ENCODE measurements at regions not wholly inside any gene's neighbourhood (a gene's known extent, or its start where the extent isn't known, plus 50 kb on each side); places are given as distances from the start of the nearest gene placed in this dataset.

DNA sequence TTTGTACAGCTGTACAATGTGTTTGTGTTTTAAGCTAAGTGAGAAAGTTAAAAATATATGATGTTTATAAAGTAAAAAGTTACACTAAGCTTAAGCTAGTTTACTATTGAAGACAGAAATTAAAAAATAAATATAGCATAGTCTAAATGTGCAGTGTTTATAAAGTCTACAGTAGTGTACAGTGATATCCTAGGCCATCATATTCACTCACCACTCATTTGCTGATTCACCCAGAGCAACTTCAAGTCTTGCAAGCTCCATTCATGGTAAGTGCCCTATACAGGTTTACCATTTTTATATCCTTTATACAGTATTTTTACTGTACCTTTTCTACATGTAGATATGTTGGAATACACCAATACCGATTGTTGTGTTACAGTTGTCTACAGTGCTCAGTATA is 553.2 kb upstream of the TBL1XR1 start:
- DNase-seq = no peak

DNA sequence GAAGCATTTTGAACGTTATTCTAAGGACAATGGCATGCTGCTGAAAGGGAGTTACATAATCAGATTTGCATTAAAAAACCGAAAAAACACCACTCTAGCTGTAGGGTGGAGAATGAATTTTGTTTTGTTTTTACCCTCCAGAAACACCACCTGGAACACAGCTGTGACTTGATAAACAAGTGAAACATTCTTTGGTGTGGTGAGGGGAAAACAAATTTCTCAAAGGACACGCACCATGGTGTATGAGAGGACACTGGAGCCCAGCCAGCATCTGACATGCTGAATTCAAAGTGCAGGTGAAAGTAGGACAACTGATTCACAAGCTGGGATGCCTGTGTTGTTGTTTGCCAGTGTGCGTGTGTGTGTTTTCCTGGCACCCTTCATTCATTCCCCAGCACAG is 554.5 kb upstream of the TBL1XR1 start:
- no peak for DNase-seq

DNA sequence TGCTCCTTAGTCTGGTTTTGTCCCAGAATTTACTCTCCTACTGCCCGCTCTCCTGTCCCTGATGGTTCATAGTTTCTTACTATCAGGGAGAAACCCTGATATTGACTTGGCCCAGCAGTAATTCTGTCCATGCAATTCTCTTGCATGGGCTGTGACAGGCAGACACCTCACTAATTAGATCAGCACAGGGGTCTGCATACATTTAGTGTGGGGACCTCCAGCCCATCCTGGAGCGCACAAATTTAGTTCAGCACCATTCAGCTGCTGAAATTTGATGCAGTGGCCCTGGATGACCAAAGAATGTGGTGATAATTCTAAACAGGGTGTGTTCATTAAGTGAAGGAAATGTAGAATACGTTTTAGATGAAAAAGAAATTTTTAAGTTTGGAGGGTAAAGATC is 555.5 kb upstream of the TBL1XR1 start:
- DNase-seq = no peak

DNA sequence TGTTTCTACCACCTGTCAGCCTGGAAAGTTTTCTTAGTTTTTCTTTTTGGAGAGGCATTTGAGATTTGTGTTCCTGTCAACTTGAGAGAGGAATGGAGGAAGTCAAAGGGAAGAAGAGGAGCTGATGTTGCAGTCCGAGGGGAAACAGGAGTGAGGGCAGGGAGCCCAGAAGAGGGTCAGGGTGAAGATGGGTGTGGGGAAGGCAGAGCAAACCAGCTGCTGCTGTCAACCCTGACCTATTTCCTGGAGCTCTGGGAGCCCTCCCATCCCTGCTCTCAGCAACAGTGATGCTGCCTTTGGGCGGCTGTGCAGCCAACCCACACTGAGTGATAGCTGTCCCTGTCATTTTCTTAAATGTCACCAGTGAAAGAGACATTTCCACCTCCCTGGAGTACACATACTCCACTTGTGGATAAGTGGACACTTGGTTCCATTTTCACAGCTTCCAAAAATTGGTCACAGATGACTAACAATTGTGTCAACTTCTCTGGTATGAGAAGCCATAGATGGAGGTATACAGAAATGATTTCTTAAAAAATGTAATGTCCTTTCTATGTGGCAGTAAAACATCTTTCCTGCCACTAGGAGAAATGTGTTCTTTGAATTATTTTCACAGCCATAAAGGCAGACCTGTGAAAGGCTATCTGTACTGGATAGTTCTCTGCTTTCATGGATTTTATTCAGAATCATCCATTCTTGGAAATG is 556.3 kb upstream of the TBL1XR1 start:
- peak; percentile 88 for DNase-seq

DNA sequence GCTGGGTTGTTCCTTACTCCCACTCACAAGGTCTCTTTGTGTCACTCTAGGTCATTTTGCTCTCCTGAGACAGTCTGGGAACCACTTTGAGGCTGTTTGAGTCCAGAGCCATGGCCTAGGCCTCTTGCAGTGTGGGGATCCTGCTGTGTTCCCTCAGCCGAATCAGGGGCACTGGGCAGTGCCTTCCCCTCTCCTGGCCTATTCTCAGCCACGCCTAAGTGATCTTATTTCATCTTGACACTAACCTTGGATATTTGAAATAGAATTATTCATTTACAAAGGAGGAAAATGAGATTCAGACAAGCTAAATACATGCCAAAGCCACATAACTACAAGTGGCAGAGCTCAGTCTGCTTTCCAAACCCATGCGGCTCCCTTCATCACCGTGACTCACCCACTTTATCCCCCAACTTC is 557.2 kb upstream of the TBL1XR1 start:
- DNase-seq = no peak

DNA sequence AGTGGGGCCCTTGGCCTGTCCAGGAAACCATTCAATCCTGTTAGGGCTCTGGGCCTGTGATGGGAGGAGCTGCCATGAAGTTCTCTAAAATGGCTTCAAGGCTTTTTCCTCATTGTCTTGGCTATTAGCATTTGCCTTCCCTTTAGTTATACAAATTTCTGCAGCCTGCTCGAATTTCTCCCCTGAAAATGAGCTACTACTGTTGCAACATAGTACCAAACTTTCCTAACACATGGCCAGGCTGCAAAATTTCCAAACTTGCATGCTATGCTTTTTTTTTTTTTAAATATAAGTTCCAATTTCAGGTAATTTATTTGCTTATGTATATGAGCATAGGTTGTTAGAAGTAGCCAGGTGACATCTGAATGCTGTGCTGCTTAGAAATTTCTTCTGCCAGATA is 560.8 kb upstream of the TBL1XR1 start:
- no peak for DNase-seq

DNA sequence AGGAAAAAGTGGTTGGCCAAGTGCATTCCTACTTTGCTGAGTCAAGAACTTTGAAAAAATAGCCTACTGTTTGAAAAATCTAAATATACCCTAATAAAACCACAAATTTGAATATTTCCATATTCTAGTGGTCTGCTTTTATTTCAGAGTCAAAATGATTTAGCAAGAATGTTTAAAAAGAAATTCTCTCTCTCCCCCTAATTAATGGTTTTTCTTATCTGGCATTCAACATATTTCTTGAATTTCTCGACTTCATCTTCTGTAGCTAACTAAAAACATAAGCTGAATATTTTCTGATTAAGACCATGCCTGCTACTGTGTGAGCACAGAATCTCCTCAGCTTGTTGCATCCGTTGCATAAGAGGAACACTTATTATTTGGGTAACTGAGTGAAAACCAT is 563.5 kb upstream of the TBL1XR1 start:
- peak; percentile 85 for DNase-seq

DNA sequence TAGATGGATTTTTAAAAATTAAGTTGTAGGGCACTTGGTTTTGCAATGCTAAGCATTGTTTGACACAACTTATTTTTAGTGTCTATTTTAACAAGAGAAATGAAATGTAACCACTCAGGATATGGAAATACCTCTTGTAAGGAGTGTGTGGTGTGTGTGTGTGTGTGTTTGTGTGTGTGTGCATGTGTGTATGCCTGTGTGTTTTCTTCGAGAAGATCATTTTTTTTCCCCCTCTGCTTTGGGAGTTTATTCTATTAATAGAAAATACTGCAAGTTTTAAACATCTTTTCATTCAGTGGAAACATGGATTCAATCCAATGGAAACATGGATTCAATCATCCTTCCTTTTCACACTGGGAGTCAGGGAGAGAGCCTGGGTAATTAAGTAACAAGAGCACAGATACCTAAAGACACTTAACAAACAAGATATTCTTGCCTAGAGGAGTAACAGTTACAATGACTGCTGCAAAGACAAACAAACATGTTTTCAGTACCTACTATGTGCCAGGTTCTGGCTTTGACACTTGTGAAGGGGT is 567.2 kb upstream of the TBL1XR1 start:
- DNase-seq = peak; percentile 84

DNA sequence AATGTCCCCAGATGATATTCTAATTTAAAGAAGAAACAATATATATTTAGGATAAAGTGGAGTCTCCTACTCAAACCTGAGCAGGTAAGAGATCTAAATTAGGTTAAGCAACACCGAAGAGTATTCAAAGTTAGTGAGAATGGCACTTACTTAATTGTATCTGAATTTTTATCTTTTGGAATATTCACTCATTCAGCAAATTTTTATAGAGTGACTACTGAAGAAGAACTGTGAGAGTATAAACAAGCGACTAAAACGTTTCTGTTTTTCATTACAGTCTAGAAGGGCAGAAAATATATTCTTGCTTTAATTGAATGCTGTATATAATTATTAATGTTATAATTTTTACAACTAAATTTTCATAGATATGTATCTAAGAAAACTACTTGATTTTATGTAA is 567.7 kb upstream of the TBL1XR1 start:
- DNase-seq = peak; percentile 52

DNA sequence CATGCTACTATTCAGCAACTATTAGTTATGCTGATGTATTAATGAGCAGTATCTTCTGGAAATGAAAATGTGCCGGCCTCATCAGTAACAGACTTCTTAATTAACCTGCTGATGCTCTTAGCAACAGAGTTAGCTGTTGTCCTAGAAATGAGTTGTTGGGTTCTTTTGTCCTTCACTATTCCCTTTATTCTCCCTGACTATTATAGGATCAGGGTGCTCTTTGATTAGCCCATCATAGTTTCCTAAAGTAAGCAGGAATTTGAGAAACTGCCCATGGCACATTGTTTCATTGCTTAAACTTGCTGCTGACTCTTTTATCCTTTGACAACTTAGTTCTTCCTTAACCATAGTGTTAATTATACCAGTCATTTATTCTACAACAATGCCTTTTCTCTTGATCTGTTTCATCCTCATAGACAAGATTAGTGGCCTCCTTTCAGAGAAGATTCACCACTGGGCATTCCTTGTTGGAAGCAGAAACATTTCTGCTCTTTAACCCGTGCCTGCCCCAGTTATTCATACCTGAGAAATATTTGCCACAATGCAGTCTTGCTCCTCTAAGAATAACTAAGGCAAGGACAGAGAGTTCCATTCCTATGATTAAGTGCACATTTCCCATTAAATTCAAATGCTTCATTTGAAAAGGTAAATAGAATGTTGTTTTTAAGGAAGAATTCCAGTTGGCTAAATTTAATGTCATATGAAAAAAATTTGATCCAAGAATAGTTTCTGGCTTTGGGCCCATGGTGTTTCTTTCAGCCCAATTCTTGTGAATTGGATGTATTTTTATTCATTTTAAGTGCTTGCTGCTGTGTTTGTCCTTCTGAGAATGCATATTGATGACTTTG is 573.3 kb upstream of the TBL1XR1 start:
- peak; percentile 94 for DNase-seq

DNA sequence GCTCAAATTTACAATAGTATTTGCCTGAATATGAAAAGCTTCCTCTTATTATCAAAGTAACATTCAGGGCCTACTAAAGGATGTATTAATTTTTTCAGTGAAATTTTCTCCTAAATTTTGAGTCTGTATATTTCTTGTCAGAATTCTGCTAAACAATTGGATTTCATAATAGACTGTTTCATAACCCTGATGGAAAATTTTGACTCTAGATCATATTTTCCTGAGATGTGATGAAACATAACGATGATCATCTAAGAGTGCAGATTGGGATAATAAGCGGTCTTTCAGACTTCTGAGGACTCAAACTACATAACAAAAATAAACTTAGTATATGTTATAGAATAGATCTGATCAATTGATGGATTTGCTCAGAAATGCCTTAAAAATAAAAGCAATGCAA is 574.5 kb upstream of the TBL1XR1 start:
- DNase-seq = no peak

DNA sequence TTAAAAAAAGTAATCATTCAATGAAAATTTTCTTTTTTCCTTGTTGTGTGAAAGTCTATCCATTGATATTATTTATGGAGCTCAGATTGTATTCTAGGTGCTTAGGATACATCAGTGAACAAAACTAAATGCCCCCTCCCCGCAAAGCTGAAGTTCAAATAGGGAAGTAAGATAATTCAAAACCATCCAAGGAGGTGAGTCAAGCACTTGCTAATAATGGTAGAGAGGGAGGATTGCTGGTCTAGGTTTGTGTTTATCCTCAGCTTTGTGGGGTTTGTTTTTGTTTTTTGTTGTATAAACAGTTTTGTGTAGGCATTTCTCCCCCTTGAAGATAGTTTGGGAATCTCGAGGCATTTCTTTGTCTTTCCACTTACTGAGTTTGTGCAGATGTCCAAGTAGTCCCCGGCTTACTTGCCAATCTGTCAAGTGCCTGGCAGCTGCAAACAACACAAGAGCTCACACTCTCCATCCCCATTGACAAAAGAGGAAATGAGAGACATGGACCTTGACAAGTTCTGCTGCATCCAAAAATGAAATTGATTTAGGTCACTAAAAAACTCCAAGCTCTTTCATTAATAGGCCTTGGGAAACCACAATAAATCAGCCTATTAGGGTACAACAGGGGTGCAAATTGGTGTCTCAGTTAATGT is 575.8 kb upstream of the TBL1XR1 start:
- no peak for DNase-seq

DNA sequence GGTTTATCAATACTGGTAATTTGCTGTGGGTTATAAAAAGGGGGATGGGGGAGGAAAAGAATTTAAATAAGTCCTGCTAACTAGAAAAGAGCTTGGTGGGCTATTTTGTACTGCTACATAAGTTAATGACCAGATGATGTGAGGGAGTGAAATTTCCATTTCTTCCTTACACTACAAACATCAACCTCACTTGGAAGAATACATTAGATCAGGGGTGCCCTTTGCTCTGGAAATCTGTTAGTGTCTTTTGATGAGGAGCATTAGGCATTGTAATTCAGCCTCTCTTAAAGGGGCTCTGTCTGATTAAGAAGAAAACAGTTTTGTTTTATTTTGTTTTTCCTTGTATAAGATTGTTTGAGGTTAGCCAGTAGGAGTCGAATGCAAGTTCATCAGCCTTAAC is 576.4 kb upstream of the TBL1XR1 start:
- no peak for DNase-seq

DNA sequence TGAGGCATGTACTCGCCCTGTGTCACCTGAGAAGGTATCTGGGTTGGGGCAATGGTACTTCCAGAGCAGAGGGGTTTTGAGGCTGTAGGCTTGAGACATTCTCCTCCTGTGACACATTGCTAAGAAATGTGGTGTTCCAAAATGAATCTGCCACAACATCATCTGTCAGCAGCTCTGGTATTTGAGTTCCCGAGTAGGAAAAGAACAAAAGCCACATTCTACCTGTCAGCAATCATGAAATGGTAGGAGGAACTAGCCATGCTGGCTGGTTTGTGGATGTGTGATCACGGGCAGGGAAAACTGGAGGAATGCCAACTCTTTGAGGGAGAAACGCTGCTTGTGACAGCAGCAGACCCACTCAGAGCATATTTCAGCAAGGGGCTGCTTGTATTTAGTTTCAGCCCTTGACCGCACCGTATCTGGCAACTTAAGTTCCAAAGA is 579.4 kb upstream of the TBL1XR1 start:
- DNase-seq = peak; percentile 91

DNA sequence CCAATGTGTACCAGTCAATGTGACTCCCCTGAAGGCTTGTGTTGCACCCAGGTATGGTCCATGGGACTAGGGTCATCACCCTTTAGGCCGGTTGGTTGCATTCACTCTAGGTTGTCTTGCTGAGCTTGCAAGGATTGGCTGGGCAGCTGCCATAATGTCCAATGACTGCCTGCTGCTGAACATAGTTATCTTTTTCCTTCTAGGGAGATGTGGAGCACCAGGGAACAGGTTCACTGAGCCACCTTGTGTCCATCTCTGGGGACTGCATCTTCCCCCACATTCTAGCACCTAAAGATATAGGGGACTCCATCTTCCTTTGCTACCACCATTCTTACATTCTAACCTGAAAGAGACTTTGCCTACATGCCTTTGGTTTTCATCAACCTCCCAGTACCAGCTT is 580.4 kb upstream of the TBL1XR1 start:
- DNase-seq = peak; percentile 57

DNA sequence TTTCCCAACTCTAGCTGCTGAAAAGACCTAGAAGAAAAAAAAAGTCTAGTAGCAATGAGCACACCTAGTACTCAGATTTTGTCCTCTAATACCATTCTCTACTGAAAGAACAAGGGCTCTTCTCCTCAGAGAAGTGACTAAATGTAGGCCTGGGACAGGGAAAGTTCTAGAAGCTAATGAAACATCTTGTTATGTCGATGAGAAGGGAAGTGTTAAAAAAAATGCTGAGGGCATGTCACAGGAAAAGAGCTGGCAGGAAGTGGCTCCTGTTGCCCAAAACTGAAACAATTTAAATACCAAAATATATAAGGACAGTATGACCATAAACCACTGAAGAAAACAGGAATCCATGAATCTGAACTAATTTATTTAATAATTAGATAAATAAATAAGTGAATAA is 581.4 kb upstream of the TBL1XR1 start:
- DNase-seq = no peak

DNA sequence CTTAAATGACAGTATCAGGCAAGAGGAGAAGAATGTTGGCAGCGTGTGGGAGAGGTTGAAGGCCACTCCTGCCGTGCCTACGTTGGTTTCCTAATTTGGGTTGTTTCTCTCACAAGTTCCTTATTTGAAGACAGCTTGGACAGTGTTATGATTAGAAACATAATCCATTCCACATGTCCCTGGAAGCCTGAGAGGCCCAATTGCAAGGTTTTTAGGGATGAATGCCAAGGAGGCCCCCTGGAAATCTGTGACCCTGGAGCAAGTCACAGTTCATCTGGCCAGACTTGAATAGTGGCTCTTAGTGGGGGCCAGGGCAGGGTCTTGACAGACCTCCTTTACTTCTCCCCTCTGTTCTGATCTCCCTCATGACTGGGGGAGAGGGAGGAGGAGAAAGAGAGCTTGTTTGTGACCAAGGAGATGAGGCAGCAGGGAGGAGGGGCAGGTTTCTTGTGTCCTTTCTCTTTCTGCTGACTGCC is 584.4 kb upstream of the TBL1XR1 start:
- DNase-seq = peak; percentile 96

DNA sequence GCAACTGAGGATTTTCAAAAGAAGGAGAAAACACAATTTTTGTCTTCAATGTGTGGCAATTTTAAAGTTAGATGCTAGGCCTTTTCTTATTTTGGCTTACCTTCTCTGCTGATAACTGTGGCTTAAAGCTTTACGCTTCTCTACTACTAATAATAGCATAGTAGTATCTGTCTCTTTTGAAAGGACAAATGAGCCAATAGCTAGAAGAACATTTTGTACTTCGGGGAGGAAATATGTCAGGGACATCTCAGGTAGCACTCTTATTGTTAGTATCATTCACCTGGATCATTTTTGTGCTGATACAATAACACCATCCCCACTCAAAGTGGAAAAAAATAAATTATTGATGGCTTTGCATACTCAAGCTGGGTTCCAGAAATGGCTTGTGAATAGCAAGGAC is 586.1 kb upstream of the TBL1XR1 start:
- no peak for DNase-seq

DNA sequence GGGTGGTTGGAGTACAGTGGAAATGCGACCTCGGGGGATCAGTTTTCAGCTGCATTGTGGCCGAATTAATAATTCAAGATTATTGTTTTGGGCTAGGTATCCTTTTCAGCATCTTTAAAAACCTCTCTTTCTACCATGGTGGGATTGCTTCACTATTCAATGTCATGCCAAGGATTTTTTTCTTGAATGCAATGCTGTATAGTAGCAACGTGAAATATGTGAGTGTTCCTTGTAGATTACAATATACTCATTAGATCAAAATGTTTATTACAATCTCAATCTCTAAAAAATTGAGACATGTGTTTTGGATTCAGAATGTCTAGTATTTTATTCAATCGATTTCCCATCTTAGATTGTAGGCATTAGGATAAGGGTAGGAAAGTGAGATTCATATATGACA is 586.5 kb upstream of the TBL1XR1 start:
- no peak for DNase-seq

DNA sequence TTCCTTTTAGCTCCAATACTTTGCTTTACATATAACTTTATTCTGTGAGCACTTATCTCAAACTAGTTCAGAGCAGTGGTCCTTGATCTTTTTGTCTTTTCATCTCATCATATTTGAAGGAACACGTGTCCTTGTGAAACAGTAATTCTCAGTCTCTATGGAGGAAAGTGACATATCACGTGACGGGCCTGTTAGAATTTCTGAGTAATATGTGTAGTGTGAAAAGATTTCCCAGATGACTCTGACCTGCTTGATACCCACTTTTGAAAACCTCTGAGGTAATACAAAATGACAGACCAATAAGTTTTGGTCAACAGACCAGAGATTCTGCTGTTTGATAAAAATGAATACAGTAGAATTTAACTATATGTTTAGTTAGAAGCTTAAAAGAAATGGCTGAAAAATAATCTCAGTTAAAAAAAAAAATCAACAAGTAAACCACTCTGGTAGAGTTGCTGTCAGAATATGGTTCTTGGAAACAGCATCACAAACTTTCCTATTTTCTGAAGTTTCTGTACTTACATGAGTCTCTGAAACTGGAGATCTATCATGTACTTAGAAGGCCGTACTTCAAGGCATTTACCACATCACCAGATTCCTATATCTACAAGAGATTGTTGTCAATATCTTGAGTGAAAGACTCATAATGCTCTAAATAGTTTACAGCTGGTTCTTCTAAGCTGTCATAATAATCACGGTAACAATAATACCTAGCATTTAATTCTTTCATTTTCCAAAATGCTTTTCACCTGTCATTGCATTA is 590.2 kb upstream of the TBL1XR1 start:
- DNase-seq = no peak

DNA sequence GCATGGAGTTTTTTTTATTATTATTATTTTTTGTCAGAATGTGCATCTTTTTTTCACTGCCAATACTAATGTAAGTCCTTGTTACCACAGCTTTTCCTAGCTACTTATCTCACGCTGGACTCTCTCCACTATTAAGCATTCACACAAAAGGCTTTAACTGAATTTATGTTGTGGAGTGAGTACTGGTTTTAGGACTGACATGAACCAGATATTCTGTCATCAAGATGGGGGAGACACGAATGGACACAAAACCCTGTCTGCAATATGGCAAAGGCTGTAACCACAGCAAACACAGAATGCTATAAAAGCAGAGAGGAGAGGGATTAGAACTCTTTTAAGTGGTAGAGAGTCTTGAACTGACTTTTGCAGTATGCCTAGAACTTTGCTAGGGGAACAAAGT is 592.2 kb upstream of the TBL1XR1 start:
- no peak for DNase-seq

DNA sequence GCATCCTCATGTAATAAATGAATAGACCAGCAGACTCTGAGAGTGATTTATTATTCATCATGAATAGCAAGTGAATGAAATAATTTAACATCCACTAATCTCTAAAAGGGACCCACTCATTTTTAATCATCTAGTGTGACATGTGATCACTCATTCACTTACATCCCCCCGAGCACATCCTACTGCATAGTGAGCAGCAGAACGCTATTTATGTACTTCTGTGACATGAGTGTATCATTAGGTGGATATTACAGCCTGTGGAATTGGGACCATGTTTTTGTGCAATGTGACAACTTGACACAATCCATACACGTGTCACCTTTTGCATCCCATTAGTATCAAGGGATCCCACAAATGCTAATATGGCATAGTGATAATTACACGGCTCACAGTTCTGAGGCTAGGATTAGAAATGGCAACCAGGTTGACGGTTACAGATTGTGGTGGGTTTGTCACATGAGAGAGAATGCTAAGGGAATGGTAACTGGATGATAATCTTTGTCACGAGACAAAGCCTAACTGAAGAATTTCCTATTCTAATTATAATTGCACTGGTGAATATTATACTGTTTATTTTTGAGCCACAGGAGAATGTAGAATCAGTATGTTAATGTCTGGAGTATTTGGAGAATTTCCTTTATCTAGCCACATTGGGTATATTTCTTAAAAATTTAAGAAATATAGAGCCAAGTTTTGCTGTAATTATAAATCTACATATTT is 595.2 kb upstream of the TBL1XR1 start:
- DNase-seq = peak; percentile 87

Measured in fibroblast of skin of back (primary cell).